GM19395 (cell line): ENCODE measurements at regions not wholly inside any gene's neighbourhood (a gene's known extent, or its start where the extent isn't known, plus 50 kb on each side); places are given as distances from the start of the nearest gene placed in this dataset.
"Not testable (repeated sequence)": the region's sequence is repeated elsewhere in the genome, so short reads cannot be mapped to it uniquely, and the experiment has no call there.

ENCODE experiments used
- ATAC-seq: cut with Tn5 transposase; IDR thresholded peaks from one replicate; pipeline ENCODE4 v1.9.1; 2021; ENCODE audit warnings: mild to moderate bottlenecking, moderate library complexity; ENCODE audit not compliant: unreplicated experiment

- no peak for ATAC-seq
Measured at GRCh38 chr4:116342143-116342542, 743.2 kb downstream of the TRAM1L1 start.

- ATAC-seq: no peak
Measured at GRCh38 chr4:116332508-116332907, 752.9 kb downstream of the TRAM1L1 start.

DNA sequence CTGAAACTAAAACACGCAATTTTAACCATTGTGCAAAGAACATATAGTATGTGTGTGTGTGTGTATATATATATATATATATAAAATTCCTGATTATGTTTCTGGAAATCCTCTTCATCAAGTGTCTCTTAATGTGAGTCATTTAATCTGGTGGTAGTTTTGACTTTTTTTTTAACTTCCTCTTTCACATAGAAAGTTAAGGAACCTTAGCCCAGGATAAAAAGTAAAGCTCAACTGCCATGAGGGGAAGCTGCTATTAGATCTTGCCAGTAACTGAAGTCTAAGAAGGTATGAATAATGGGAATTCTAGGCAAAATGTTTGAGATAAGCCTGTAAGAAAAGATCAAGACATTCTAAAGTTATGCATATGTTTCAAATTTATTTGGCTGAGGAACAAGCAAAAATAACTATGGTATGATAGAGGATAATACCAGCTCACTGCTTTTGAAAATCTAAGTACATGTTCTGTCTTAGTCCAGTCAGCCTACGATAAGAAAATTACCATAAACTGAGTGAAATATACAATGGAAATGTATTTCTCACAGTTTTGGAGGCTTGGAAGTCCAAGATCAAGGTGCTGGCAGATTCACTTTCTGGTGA is 757.0 kb downstream of the TRAM1L1 start:
- no peak for ATAC-seq

DNA sequence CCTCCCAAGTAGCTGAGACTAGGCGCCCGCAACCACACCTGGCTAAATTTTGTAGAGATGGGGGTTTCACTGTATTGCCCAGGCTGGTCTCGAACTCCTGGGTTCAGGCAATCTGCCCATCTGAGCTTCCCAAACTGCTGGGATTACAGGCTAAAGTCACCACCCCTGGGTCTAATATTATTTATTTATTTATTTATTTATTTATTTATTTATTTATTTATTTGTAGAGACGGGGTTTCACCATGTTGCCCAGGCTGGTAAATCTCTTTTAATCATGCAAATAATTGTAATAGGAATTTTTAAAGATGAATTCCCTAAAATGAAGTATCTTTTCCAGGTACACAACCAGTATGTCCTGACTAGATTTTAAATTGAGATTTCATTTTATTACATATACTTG is 761.8 kb downstream of the TRAM1L1 start:
- no peak for ATAC-seq

DNA sequence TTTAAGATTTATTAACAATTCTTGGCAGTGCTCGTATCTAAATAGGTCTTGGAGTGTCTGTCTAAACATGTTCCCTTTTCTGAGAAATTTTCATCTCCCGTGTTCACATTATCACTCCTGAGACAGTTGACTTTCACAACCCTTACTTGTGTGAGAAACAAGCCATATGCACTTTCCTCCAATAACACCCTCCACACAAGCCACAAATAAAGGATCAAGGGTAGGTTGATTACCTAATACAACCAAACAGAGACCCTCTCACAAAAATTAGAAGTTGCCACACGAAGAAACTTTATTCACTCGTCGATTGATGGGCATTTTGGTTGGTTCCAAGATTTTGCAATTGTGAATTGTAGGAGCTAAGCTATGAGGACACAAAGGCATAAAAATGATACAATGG is 763.9 kb downstream of the TRAM1L1 start:
- ATAC-seq: no peak

DNA sequence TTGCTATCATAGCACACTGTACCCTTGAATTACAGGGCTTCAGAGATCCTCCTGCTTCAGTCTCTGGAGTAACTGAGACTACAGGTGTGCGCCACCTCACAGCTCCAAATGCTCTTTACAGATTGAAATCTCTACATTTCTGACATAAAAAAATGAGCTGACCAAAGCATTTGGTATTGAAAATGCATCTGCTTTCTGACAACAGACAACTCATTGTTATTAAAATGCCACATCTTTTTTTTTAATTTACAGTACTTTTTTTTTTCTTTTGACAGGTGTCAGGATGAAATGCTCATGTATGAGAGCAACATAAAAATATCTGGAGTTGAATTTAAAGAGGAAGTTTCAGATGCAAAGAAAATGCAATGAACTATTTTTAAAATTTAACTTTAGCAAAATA is 764.5 kb downstream of the TRAM1L1 start:
- ATAC-seq: no peak

DNA sequence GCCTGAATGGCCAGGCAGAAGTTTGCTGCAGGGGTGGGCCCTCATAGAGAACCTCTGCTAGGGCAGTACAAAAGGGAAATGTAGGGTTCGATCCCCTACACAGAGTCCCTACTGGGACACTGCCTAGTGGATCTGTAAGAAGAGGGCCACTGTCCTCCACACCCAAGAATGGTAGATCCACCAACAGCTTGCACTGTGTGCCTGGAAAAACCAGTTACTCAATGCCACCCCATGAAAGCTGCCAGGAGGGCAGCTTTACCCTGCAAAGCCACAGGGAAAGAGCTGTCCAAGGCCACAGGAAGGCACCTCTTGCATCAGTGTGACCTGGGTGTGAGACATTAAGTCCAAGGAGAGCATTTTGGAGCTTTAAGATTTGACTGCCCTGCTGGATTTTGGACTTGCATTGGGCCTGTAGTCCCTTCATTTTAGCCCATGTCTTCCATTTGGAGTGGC is 781.6 kb downstream of the TRAM1L1 start:
- ATAC-seq: no peak

GRCh38 chr4:116302990-116303735 is 782.2 kb downstream of the TRAM1L1 start:
- no peak for ATAC-seq

DNA sequence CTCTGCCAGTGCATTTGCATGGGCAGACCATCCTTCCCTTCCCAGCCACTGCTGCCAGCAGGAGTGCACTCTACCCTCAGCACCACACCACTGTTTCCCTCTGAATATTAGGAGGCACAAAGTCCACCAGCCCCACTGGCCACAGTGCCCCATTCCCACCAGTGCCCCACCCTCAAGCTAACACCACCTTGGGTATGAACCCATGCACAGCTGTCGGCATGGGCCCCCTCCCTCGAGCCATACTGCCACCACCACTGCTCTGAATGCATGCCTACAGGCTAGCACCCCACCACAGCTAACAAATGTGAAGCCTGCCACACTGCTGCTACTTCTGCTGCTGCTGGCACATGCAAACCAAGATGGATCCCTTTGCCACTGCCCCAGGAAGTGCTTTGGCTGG is 810.4 kb downstream of the TRAM1L1 start:
- ATAC-seq: no peak

DNA sequence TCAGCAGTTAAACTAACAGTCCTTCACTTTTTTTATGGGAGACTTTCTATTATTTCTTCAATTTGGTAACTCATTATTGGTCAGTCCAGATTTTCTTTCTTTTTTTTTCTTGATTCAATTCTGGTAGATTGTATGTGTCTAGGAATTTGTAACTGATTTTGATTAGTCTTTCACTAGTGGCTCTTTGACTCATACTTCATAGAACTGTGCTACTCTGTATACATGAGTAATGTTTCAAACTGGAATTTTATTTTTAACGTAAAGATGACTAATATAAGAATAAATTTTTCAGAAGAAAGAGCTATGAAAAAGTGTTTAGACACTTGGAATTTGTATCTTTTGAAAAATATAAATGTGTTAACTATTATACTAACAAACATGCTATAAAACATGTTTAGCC is 813.0 kb downstream of the TRAM1L1 start:
- ATAC-seq: no peak

- not testable (repeated sequence) for ATAC-seq
Measured at GRCh38 chr4:116260931-116261330, 824.4 kb downstream of the TRAM1L1 start.

GRCh38 chr4:116244771-116245170 is 840.6 kb downstream of the TRAM1L1 start:
- no peak for ATAC-seq

- ATAC-seq: no peak
Measured at GRCh38 chr4:116243431-116243830, 841.9 kb downstream of the TRAM1L1 start.

GRCh38 chr4:116233971-116234370 is 851.4 kb downstream of the TRAM1L1 start:
- ATAC-seq: no peak

GRCh38 chr4:116231999-116232398 is 853.4 kb downstream of the TRAM1L1 start:
- ATAC-seq: not testable (repeated sequence)

- ATAC-seq: no peak
Measured at GRCh38 chr4:116229420-116229819, 856.0 kb downstream of the TRAM1L1 start.

- no peak for ATAC-seq
Measured at GRCh38 chr4:116223040-116223732, 862.2 kb downstream of the TRAM1L1 start.

- no peak for ATAC-seq
Measured at GRCh38 chr4:116217781-116218180, 867.6 kb downstream of the TRAM1L1 start.

DNA sequence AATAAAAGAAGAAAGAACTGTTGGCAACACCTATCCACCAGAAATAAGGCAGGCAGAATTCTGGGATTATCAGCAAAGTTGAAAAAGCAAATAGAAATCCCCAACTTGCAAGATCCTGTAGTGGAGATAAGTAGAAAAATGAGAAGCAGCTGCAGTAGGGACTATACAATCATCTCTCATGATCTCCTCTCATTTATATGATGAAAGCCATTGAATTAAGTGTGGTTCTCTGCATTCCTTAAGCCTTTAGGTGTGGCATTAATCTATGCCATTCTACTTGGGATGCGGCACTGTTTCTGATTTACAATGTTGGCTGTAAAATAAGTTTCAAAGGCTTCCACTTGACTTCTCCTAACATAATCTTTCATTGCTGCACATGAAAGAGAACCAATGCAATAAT is 869.8 kb downstream of the TRAM1L1 start:
- ATAC-seq: no peak

- ATAC-seq: no peak
Measured at GRCh38 chr4:116202524-116202923, 882.9 kb downstream of the TRAM1L1 start.

DNA sequence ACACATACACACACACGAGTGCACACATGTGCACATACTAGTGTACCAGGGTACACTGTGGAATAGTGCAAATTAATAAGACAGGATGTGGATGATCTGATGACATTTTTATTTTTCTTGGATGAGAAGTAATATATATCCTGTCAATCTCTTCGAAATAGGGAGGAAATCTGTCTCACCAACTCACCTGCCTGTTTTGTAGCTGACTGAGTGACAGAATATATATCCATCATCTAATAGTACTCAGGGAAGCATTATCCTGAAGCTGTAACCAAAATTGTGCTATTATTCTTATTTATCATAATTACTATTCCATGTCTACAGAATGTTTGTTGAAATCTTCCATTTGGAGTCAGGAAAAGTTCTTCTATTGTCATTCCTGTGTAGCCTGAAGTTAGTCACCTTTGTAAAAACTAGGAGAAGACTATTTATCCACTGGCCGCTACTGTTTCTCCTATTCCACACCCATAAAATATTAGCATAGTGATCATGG is 888.0 kb downstream of the TRAM1L1 start:
- no peak for ATAC-seq

- no peak for ATAC-seq
Measured at GRCh38 chr4:116183241-116183640, 902.1 kb downstream of the TRAM1L1 start.
